ENCODE measurements at regions not wholly inside any gene's neighbourhood (a gene's known extent, or its start where the extent isn't known, plus 50 kb on each side); places are given as distances from the start of the nearest gene placed in this dataset.

DNA sequence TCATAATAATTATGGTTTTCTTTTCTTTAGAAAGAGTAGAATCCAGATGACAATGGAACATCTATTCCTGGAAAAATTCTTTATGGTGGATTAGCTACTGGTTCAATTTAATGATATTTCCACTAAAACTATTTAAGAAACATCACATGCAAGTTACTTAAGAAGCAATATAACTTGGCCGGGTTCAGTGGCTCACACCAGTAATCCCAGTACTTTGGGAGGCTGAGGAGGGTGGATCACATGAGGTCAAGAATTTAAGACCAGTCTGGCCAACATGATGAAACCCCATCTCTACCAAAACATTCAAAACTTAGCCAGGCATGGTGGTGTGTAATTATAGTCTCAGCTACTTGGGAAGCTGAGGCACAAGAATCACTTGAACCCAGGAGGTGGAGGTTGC lies 65.9 kb upstream of the SMLR1 start:
- TF ChIP-seq, protein P1, sequence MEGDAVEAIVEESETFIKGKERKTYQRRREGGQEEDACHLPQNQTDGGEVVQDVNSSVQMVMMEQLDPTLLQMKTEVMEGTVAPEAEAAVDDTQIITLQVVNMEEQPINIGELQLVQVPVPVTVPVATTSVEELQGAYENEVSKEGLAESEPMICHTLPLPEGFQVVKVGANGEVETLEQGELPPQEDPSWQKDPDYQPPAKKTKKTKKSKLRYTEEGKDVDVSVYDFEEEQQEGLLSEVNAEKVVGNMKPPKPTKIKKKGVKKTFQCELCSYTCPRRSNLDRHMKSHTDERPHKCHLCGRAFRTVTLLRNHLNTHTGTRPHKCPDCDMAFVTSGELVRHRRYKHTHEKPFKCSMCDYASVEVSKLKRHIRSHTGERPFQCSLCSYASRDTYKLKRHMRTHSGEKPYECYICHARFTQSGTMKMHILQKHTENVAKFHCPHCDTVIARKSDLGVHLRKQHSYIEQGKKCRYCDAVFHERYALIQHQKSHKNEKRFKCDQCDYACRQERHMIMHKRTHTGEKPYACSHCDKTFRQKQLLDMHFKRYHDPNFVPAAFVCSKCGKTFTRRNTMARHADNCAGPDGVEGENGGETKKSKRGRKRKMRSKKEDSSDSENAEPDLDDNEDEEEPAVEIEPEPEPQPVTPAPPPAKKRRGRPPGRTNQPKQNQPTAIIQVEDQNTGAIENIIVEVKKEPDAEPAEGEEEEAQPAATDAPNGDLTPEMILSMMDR (conservative IDR thresholded peaks at IDR 0.05; ENCODE audit: low read depth, low read length), result no peak
- H3K4me3 ChIP-seq (ENCODE audit: low read depth, low read length), result no peak overlapping the region
- DNase-seq (ENCODE audit: low read depth), result no peak

GRCh38 chr6:130765181-130765727 lies 62.0 kb upstream of the SMLR1 start:
- DNase-seq (ENCODE audit: low read depth), result no peak
- H3K4me3 ChIP-seq (ENCODE audit: low read depth, low read length), result no peak overlapping the region
- TF ChIP-seq, protein P1 (conservative IDR thresholded peaks at IDR 0.05; ENCODE audit: low read depth, low read length), result no peak

DNA sequence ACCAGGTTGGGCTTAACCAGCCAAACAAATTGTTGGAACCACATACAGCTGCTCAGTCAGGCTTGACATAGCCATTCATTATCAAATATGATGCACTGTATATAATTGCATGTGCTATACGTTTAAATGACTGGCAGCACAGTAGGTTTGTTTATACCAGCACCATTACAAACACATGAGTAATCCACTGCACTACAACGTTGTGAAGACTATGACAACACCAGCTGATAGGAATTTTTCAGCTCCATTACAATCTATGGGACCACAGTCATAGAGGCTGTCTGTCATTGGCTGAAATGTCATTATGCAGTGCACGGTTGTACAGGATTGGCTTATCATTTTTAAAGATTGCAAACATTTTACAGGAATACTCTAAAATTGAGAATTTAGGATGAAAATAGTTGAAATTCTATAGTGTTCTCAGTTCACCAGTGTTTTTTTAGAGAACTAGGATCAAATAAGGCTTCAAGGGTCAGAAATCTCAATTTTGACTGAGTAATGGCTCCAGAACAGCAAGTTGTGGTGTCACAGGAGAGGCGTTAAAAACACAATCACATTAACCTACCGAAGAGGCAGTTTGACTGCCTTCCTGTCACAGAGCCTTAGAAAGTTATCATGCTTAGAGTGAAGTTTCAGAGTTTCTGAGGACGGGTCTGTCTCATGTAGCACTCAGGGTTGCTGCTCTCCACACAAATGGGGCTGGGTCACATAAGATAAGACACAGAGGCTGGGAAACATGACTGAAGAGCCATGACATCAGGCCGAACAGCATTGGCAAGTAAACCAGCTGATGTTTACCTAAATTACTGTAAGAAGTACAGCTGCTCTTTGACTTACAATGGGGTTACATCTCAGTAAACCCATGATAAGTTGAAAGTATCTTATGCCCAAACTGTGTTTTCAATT lies 60.7 kb upstream of the SMLR1 start:
- TF ChIP-seq, protein P1 (conservative IDR thresholded peaks at IDR 0.05; ENCODE audit: low read depth, low read length), result no peak
- H3K4me3 ChIP-seq (ENCODE audit: low read depth, low read length), result no peak overlapping the region
- no peak for DNase-seq (ENCODE audit: low read depth)

DNA sequence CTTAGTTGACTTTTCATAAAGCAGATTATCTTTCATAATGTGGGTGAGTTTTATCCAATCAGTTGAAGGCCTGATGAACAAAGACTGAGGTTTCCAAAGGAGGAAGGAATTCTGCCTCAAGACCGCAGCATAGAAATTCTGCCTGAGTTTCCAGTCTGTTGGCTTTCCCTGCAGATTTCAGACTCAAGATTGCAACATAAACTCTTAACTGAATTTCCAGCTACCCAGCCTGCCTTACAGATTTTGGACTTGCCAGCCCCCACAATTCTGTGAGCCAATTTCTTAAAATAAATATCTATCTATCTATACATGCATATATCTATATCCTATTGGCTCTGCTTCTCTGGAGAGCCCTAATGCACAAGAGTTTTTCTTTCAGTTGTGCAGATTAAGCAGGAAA lies 57.3 kb upstream of the SMLR1 start:
- TF ChIP-seq, protein P1 (conservative IDR thresholded peaks at IDR 0.05; ENCODE audit: low read depth, low read length), result no peak
- H3K4me3 ChIP-seq (ENCODE audit: low read depth, low read length), result no peak overlapping the region
- no peak for DNase-seq (ENCODE audit: low read depth)

- DNase-seq (ENCODE audit: low read depth), result no peak
- TF ChIP-seq, protein P1 (conservative IDR thresholded peaks at IDR 0.05; ENCODE audit: low read depth, low read length), result no peak
- no peak overlapping the region for H3K4me3 ChIP-seq (ENCODE audit: low read depth, low read length)
Measured at GRCh38 chr6:130771741-130772140, 55.5 kb upstream of the SMLR1 start.

GRCh38 chr6:130773860-130774259 lies 53.3 kb upstream of the SMLR1 start:
- H3K4me3 ChIP-seq (ENCODE audit: low read depth, low read length), result no peak overlapping the region
- TF ChIP-seq, protein P1 (conservative IDR thresholded peaks at IDR 0.05; ENCODE audit: low read depth, low read length), result no peak
- no peak for DNase-seq (ENCODE audit: low read depth)
